ENCODE measurements at regions not wholly inside any gene's neighbourhood (a gene's known extent, or its start where the extent isn't known, plus 50 kb on each side); places are given as distances from the start of the nearest gene placed in this dataset.

- no peaks in the 10 kb centered on the region for H3K27me3 ChIP-seq
- H3K36me3 ChIP-seq = no peaks in the 10 kb centered on the region
- DNase-seq (ENCODE audit: low read depth in 1 of 2, low spot score in 1 of 2) = no peak
- no peaks in the 10 kb centered on the region for H3K4me1 ChIP-seq (ENCODE audit: low read depth)
- no peak overlapping the region for H3K4me3 ChIP-seq
- H3K27ac ChIP-seq = no peak overlapping the region
- no peak for TF ChIP-seq CTCF (IDR thresholded peaks at IDR 0.05; ENCODE audit: low read depth, low read length)
- no peaks in the 10 kb centered on the region for H3K9me3 ChIP-seq (ENCODE audit: low read depth)
Measured at GRCh38 chr14:55899531-55899930, 218.7 kb upstream of the PELI2 start.

- H3K27ac ChIP-seq = no peak overlapping the region
- DNase-seq (ENCODE audit: low read depth in 1 of 2, low spot score in 1 of 2) = no peak
- H3K4me1 ChIP-seq (ENCODE audit: low read depth) = no peaks in the 10 kb centered on the region
- no peaks in the 10 kb centered on the region for H3K27me3 ChIP-seq
- TF ChIP-seq CTCF (IDR thresholded peaks at IDR 0.05; ENCODE audit: low read depth, low read length) = no peak
- no peaks in the 10 kb centered on the region for H3K36me3 ChIP-seq
- no peaks in the 10 kb centered on the region for H3K9me3 ChIP-seq (ENCODE audit: low read depth)
- H3K4me3 ChIP-seq = no peak overlapping the region
Measured at GRCh38 chr14:55900749-55901148, 217.5 kb upstream of the PELI2 start.

GRCh38 chr14:55901291-55901690, 216.9 kb upstream of the PELI2 start:
- H3K4me1 ChIP-seq (ENCODE audit: low read depth) = no peaks in the 10 kb centered on the region
- no peak overlapping the region for H3K27ac ChIP-seq
- no peaks in the 10 kb centered on the region for H3K36me3 ChIP-seq
- no peak overlapping the region for H3K4me3 ChIP-seq
- no peaks in the 10 kb centered on the region for H3K27me3 ChIP-seq
- no peak for DNase-seq (ENCODE audit: low read depth in 1 of 2, low spot score in 1 of 2)
- H3K9me3 ChIP-seq (ENCODE audit: low read depth) = no peaks in the 10 kb centered on the region
- TF ChIP-seq CTCF (IDR thresholded peaks at IDR 0.05; ENCODE audit: low read depth, low read length) = no peak

- no peak overlapping the region for H3K4me3 ChIP-seq
- H3K27ac ChIP-seq = no peak overlapping the region
- no peaks in the 10 kb centered on the region for H3K27me3 ChIP-seq
- H3K9me3 ChIP-seq (ENCODE audit: low read depth) = no peaks in the 10 kb centered on the region
- DNase-seq (ENCODE audit: low read depth in 1 of 2, low spot score in 1 of 2) = no peak
- TF ChIP-seq CTCF (IDR thresholded peaks at IDR 0.05; ENCODE audit: low read depth, low read length) = no peak
- no peaks in the 10 kb centered on the region for H3K36me3 ChIP-seq
- no peaks in the 10 kb centered on the region for H3K4me1 ChIP-seq (ENCODE audit: low read depth)
Measured at GRCh38 chr14:55902241-55902640, 216.0 kb upstream of the PELI2 start.

GRCh38 chr14:55904086-55904485, 214.1 kb upstream of the PELI2 start:
- H3K9me3 ChIP-seq (ENCODE audit: low read depth) = no peaks in the 10 kb centered on the region
- no peaks in the 10 kb centered on the region for H3K4me1 ChIP-seq (ENCODE audit: low read depth)
- TF ChIP-seq CTCF (IDR thresholded peaks at IDR 0.05; ENCODE audit: low read depth, low read length) = no peak
- H3K36me3 ChIP-seq = no peaks in the 10 kb centered on the region
- H3K27ac ChIP-seq = no peak overlapping the region
- no peak for DNase-seq (ENCODE audit: low read depth in 1 of 2, low spot score in 1 of 2)
- H3K4me3 ChIP-seq = no peak overlapping the region
- H3K27me3 ChIP-seq = no peaks in the 10 kb centered on the region

GRCh38 chr14:55908106-55908505, 210.1 kb upstream of the PELI2 start:
- no peaks in the 10 kb centered on the region for H3K36me3 ChIP-seq
- no peaks in the 10 kb centered on the region for H3K27me3 ChIP-seq
- H3K4me1 ChIP-seq (ENCODE audit: low read depth) = no peaks in the 10 kb centered on the region
- no peaks in the 10 kb centered on the region for H3K9me3 ChIP-seq (ENCODE audit: low read depth)
- no peak for TF ChIP-seq CTCF (IDR thresholded peaks at IDR 0.05; ENCODE audit: low read depth, low read length)
- H3K4me3 ChIP-seq = no peak overlapping the region
- no peak for DNase-seq (ENCODE audit: low read depth in 1 of 2, low spot score in 1 of 2)
- no peak overlapping the region for H3K27ac ChIP-seq

Measured in cardiac muscle cell (in vitro differentiated cells and primary cell).